ENCODE measurements at regions not wholly inside any gene's neighbourhood (a gene's known extent, or its start where the extent isn't known, plus 50 kb on each side); places are given as distances from the start of the nearest gene placed in this dataset.
"Not testable (repeated sequence)": the region's sequence is repeated elsewhere in the genome, so short reads cannot be mapped to it uniquely, and the experiment has no call there.

DNA sequence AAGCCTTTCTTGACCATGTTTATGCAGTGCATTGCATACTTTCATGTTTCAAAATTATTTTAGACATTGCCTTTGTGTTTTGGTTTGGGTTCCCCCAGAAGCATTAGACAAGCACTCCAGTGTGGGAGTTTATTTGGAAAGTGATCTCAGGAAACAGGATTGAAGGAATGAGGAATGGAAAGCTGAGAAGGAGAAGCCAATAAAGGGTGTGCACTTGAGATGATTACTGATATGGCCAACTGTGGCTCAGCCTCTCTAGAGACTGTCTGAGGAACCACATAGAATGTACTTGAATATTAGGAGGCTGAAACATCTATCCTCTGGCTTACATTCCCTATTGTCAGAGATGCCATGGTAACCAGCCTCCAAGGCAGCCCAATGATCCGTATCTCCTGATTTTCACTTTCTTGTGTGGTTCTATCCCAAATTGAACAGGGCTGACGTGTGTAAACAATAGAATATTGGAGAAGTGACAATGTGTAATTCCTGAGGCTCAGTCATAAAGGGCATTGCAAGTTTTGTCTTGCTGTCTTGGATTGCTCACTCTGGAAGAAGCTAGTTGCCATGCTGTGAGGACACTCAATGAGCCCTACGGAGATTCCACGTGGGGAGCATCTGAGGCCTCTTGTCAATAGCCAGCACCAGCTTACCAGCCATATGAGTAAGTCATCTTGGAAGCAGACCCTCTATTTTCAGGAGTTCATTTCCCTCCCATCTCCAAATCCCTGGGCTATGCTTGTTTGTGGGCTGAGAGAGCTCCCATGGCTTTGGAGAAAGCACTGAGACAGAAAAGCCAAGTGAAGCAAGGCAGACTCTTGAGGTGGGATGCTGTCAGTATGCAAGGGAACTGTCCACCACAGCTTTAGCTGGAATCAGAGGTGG lies 84.7 kb downstream of the SCN11A start:
- no peak for DNase-seq (ENCODE audit: low spot score)

DNA sequence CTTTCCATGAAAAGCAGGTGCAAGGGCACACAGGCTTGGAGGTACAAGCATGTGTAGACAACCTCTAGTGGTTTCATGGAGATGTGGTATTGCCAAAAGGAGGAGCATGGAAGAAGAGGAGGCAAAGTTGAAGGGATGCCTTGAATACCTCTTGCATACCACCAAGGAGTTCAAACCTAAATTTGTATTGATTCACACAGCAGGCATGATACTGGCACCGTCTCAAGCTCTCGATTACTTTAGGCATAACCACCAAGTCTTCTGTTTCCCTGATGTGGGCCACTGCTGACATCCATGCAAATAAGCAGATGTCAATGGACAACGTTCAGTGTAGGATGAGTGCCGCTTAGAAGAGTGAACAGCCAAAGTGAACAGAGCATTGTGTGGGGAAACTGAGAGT lies 87.1 kb downstream of the SCN11A start:
- no peak for DNase-seq (ENCODE audit: low spot score)

DNA sequence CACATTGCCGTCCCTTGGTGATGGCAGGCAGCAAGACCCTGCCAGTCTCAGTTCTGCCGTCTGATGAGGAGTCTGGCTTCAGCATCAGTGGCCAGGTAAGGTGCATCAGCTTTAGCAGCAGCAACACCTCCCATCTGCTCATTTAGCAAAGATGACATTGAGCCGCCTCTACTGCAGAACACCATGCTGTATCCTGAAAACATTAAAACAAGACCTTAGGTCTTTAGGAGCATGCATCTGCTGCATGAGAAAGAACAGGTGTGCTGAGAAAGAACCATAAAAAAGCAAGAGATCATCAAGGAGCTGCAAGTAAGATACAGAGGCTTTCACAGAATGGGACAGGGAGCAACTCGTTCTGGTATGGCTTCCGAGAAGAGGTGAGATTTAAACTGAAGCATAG lies 87.5 kb downstream of the SCN11A start:
- no peak for DNase-seq (ENCODE audit: low spot score)

DNA sequence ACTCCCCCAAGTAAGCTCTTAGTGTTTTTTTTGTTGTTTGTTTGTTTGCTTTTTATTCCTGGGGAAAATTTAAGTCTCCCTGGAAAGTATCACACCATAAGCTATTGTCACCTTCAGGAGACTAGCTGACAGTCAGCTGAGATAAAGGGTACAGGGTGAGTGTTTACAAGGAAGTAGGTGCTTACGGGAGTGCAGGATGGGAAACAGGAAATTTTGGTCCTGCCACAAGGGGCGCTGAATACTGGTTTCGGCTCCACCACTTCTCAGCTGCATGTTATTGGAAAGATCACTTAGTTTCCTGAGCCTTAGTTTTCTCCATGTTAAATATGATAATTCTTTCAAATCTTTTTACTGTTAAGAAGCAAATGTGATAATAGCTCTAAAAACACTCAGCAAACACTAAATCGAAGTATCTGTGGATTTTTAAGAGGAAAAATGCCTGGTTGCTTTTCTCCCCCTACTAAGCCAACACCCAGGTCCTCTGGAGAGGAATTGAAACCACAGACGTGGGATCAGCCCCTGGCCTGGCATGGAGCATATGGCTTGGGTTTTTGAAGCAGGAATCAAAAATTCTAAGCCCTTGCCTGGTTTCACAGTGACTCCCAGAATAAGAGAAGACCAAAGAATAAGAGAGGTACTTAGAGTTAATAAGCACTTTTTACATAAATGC lies 90.7 kb downstream of the SCN11A start:
- DNase-seq (ENCODE audit: low spot score), result peak; percentile 22

DNA sequence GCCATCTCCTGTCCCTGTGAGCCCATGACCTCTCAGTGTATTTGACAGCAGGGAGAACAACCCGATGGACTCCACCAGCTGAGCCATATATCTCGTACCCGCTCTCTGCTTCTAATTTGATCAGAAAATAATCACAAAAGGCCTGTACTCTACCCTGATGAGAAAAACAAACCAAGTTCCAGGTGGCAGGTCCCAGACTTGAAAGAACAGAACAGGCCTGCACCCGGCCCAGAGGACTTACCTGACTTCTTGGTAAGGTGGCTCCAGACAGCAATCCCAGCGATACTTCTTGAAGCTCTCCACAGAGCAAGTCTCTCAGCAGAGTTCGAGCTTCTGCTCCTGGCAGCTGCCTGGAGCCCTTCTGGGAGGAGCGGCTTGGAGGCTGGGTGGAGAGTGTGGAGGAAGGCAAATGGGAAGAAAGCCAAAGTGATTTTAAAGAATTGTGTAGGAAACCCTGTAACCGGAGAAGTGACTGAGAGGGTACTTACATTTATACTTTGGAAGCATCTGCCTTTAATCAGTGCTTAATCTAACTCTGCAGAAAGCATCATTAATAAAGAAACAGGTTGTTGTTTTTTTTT lies 91.6 kb downstream of the SCN11A start:
- no peak for DNase-seq (ENCODE audit: low spot score)

DNA sequence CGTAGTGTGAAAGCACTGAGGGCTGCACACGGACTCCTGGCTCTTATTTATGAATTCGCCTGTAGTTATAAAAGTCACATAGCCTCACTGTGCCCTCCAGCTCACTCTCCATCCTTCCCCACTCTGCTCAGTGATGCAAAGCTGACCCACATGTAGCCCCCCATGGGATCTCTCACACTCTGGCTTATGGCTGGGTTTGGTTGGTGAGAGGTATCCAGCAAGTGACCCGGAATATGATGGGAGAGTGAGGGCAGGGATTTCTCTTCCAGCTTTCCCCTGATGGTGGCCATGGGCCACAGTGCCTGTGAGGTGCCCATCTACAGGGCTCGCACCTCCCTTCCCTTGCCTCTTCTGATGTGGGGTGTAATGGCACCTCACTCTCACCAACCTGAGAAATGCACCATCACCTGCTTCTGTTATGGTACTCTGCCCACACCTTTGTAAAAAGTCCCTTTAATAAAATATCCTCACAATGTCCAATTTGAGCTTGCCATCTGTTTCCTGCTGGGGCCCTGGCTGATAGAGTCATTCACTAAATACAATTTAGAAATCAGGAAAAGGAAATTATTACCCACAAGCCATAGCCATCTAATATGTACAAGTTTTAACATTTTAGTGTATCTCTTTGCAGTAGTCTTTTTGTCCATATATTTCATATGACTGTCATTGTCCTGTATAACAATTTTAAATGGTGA lies 93.6 kb downstream of the SCN11A start:
- no peak for DNase-seq (ENCODE audit: low spot score)

DNA sequence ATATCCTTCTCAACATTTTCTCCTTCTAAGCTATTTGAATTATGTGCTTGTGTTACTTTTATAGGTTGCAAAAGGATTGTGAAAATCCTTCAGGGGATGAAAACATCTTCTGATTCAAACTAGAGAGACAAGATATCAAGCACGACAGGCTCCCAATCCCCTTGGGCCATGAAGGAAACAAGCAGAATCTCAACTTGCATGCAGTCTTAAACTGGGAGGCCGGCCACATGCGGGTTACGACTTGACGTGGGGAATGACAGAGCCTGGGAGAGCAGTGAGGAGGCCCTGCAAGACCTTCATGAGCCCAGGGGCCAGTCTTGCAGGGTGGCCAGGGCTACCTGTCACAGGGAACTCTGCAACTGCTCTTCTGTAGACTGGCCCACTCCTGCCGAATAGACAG lies 94.4 kb downstream of the SCN11A start:
- DNase-seq (ENCODE audit: low spot score), result no peak

DNA sequence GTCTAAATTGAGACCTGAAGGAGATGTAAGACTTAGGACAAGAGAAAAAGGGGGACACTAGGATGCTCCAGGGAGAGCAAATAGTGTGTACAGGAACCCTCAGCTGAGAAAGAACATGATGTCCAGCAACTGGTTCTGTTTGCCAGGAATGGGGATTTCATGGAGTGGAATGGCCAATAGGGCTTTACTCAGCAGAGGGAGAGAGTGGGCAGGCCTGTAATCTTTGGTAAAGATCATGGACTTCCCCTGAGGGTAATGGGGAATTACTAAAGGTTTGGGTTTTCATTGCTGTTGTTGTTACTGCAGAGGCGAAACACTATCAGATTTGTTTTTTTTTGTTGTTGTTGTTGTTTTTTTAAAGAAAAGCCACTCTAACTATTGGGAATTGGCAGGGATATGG lies 99.0 kb downstream of the SCN11A start:
- no peak for DNase-seq (ENCODE audit: low spot score)

DNA sequence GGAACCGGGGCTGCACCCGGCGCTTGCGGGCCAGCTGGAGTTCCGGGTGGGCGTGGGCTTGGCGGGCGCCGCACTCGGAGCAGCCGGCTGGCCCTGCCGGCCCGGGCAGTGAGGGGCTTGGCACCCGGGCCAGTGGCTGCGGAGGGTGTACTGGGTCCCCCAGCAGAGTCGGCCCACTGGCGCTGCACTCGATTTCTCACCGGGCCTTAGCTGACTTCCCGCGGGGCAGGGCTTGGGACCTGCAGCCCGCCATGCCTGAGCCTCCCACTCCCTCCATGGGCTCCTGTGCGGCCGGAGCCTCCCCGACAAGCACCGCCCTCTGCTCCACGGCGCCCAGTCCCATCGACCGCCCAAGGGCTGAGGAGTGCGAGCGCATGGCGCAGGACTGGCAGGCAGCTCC lies 100.6 kb downstream of the SCN11A start:
- DNase-seq (ENCODE audit: low spot score), result not testable (repeated sequence)

DNA sequence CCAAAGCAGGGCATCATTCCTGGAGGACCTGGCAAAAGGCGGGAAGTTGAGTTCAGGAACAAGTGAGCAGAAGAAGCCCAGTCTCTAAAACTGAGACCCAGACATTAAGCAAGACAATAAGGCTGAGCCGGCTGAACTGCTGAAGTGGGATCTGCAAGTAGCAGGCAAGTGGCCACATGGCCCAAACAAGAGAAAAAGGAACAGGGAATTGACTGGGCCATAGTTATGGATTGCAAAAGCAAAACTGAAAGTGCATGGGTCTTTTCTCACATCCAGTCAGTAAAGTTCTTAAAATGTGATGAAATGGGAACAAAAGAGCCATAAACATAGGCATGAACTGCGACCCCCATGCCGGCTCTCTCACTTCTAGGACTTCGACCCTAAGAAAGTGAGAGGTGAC lies 101.2 kb downstream of the SCN11A start:
- no peak for DNase-seq (ENCODE audit: low spot score)

DNA sequence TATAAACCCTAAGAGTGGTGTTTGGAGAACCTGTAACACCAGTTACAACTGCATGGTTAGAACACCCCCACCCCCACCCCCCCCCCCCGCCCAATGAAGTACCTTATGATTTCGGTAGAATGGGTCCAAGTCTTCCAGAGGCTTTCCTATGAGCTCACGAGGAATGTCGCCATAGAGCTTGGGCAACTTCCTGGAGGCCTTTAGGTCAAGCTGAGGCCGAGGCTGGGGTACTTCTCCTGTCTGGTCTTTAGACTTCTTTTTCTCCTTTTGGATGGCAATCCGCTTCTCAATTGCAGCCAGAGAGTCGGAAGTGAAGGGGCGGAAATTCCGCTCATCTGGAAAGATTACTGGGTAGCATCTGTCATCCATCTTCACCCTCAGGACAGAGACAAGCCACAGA lies 101.8 kb downstream of the SCN11A start:
- DNase-seq (ENCODE audit: low spot score), result no peak

DNA sequence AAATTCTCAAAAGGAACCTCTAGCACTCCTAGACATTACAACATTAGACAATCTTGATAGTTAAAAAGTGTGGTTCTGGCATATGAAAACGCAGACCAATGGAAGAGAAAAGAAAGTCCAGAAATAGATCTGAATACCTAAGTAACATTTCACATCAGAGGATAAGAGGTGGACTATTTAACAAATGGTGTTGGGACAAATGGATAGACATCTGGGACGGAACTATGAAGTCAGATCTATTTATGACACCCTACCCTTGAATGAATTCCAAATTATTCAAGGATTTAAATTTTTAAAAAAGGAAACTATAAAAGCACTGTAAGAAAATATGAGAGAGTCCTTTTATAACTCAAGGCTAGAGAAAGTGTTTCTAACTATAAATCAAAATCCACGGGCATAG lies 111.3 kb downstream of the SCN11A start:
- DNase-seq (ENCODE audit: low spot score), result no peak

DNA sequence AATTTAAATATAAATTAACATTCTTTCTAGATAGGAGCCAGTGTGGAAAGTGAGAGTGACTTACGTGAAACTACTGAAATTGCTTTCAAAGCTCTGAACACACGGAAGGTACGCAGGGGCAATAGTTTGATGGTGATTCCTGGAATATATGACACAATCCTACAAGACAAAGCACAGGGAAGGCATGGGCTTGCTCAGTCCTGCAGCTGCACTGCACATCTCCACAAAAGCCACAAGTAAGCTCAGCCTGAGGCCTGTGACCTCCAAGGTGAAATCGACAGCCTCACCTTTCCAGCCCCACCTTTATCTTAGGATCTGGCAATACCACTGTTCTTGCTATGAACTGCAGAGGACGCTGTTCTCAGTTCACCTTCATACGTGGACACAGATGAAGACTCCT lies 109.3 kb upstream of the SCN10A start:
- DNase-seq (ENCODE audit: low spot score), result no peak

DNA sequence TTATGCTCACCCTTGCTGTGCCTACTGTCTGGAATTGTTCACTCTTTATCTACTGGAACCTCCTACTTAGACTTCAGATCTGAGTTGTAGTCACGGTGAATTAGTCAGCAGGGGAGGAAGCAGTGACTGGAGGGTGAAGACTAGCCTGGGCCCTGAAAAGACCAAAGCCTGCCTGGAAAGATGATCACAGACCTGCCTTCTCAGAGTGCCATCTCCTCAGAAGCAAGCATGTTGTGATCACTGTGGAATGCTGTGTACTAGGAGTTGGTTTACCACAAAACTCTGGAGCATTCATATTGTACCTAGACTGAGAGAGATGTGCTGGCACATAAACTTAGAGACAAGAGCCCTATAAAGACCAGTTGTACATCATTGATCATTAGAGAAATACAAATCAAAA lies 100.7 kb upstream of the SCN10A start:
- no peak for DNase-seq (ENCODE audit: low spot score)

DNA sequence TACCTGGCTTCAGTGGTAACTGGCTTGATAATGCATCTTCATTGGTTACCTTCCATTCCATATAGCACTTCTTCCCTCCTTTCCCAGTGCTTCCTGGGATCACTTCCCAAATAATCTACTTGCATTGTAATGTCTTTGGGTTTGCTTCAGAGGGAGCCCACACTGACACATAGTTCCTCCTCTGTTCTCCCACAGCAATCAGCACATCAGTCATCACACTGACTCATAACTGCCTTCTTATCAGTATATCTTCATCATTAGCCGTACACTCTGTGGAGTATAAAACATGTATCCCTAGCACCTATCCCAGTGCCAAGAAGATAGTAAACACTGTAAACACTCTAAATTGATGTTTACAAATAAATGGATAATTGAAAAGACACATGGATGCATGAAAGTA lies 91.4 kb upstream of the SCN10A start:
- DNase-seq (ENCODE audit: low spot score), result no peak

DNA sequence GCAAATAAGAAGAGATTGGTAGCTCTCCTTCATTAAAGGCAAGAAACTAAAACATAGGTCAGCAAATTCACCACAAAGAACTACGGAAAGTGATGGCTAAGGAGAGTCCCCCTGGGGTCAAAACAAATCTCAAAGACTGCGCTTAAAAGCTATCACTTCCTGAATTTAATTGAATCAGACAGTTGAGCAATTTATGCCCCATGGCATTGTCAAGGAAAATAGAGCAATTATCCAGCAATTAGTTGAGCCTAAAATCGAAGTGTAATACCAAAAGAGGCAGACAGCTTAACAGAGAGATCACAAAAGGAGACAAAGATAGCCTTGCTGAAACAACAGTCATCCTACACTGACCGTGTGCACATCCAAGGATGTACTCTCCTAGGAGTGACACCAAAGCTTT lies 74.4 kb upstream of the SCN10A start:
- no peak for DNase-seq (ENCODE audit: low spot score)

DNA sequence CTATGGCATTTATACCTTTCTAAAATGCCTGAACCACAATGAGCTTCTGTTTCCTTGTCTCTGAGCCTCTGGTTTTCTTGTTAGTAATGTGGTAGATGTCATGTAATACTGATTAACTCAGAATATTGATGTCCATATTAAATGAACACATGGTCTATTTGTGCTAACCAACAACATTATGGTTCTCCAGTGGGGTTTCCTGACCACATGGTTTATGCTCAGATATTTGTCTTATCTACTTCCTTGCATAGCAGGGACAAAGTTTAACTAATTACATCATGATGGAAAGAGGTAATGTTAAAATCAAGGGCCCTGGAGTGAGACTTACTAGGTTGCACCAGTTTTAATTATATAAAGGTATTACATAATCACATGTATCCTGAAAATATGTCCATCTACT lies 62.6 kb upstream of the SCN10A start:
- no peak for DNase-seq (ENCODE audit: low spot score)
